HG03064 (cell line): ENCODE measurements at regions not wholly inside any gene's neighbourhood (a gene's known extent, or its start where the extent isn't known, plus 50 kb on each side); places are given as distances from the start of the nearest gene placed in this dataset.

Source experiments
- ATAC-seq: cut with Tn5 transposase; IDR thresholded peaks from one replicate; pipeline ENCODE4 v1.9.1; 2021; ENCODE audit warnings: low read depth; ENCODE audit not compliant: unreplicated experiment

GRCh38 chr10:36094096-36094495 lies 452.0 kb upstream of the FZD8 start:
- no peak for ATAC-seq

GRCh38 chr10:36092116-36092515 lies 450.0 kb upstream of the FZD8 start:
- ATAC-seq: no peak

DNA sequence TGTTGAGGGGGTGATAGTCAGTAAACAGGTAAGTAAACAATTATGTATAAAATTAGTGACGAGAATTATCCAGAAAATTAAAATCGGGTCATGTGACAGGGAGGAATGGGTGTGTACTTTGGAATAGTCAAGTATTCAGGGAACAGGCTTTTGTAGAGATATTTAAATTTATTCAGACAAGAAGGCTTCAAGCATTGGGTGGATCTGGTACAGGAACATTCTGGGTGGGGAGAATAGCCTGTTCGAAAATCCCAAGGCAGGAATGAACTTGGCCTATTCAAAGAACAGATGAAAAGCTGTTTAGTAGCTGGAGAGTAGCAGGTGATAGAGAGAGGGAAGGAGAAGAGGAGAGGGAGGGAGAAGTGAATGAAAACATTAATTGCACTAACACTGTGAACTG lies 448.9 kb upstream of the FZD8 start:
- no peak for ATAC-seq

DNA sequence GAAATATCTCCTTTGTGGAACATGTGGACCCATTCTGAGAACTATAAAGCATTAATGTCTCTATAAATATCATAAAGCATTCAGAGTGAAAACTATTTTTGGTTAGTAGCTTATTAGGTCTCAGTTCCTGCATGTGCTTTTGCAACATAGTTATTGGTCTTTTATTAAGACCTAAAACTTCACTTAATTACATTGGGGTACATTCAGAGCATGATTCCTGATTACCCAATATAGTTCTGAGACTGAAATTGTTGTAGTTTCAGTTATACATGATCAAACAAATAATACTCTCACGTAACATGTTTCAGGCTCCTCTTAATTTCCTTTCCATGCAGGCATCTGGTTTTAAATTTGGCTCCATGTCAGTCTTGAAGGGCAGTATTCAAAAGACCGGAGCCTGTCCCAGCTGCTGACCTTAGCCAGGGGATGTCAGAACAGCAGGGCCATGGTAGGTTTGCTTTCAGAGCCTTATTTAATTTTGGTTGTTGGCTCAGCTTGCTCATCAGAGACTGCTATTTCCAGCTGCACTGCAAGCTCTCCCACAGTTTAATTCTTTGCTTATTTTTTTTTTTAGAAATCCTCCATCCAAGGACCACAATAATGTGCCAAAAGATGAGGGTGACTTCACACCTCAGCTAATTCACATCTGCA lies 447.8 kb upstream of the FZD8 start:
- ATAC-seq: no peak

DNA sequence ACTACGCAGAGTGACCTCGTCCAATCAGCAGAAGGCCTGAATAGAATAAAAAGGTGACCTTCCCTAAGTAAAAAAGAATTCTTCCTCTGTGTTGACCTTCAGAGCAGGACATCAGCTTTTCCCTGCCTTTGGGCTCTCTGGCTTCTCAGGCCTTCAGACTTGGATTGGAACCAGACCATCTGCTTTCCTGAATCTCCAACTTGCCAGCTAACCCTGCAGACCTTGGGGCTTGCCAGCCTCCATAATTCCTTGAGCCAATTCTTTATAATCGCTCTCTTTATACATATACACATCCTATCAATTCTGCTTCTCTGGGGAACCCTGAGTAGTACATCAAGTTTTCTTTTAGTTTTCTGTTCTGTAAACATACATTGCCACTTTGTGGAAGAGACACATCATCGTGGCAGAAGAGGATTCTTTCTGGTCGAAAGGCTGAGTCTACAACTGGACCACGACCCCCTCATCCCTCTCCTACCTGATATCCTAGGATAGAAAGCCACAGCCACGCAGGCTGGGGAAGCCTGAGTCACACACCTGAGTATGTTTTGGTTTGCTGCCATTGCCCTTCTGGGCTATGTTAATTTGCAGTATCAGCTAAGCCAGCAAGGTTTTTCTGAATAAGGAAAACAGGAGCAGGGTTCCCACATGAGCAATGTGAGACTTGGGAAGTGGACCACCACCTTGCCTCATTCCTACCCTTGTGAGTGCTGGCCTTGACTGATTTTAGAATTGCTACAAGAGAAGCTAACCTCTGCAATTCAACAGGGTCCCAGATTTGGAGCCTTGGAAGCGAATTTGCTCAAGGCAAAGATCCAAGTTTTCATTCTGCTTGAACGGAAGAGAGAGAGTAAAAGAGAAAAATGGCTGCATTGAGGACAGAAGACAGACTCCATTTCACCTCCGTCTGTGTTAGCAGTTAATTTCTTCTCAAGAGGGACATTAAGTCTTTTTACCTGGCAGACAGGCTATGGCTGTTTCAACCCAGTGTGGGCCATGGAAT lies 445.2 kb upstream of the FZD8 start:
- no peak for ATAC-seq

GRCh38 chr10:36075196-36075595 lies 433.1 kb upstream of the FZD8 start:
- no peak for ATAC-seq

DNA sequence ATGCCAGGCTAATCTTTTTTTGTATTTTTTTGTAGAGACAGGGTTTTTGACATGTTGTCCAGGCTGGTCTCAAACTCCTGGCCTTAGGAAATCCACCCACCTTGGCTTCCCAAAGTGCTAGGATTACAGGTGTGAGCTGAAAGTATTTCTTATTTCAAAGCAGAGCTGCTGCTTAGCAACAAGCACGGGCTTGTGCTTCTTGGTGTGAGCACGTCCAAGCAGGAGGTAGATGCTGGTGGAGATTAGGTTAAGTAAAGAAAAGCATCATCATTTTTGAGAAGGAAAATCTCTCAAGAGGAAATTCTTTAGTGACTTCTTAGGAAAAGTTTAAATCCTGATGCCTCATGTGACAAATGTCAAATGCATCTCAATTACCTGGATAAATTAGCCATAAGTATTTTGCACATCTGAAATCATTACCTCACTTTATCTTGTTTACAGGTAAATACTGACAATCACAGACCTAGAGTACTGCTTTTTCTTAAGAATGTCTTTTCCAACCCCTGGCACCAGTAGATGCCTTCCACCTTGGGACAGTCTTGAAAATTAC lies 431.8 kb upstream of the FZD8 start:
- ATAC-seq: no peak

- no peak for ATAC-seq
Measured at GRCh38 chr10:36068542-36068941, 426.4 kb upstream of the FZD8 start.

DNA sequence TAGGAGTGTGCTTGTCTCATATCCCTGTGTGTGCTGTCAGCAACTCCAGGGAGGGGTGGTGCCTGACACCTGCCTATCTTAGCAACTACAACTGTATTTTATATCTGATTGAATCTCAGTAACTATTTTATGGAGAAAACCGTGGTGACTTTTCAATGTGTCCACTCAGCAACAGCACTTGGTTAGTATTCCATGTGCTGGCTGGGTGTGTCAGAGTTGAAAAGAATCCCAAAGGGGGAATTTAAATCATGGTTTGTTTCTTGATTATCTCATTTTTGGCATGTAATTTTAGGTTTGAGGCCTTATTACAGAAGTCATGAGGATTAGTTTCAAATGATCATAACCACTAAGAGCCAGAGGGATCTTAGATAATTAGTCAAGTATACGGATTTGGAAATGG lies 425.7 kb upstream of the FZD8 start:
- no peak for ATAC-seq

DNA sequence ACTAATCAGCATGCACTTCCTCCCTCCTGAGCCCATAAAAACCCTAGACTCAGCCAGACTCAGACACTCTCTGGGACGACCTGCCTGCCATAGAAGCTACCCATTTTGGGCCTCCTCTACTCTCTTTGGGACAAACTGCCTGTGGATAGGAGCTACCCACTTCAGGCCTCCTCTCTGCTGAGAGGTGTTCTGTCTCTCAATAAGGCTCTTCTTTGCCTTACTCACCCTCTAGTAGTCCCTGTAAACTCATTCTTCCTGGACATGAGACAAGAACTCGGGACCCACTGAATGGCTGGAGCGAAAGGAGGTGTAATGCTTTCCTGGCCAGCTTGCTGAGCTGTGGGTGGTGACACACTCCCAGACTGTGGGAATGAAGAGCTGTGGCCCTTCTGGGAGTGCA lies 424.8 kb upstream of the FZD8 start:
- ATAC-seq: no peak

- no peak for ATAC-seq
Measured at GRCh38 chr10:36066102-36066501, 424.0 kb upstream of the FZD8 start.

GRCh38 chr10:36063396-36063795 lies 421.3 kb upstream of the FZD8 start:
- no peak for ATAC-seq

DNA sequence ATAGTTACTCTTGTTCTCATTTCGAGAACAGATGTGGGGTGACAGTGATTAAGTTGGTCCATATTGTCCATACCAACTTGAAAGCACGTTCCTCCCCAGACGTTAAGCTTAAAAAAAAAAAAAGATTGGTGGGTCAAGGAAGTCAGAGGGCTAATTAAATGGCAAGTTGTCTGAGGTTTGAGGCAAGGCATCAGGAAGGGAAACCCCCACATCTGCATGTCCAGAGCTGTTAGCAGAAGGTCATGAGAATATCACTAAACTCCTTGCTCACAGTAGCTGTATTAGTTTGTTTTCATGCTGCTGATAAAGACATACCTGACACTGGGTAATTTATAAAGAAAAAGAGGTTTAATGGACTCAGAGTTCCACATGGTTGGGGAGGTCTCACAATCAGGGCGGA lies 415.6 kb upstream of the FZD8 start:
- no peak for ATAC-seq

GRCh38 chr10:36057180-36057579 lies 415.1 kb upstream of the FZD8 start:
- ATAC-seq: no peak

GRCh38 chr10:36053775-36054174 lies 411.7 kb upstream of the FZD8 start:
- no peak for ATAC-seq

- no peak for ATAC-seq
Measured at GRCh38 chr10:36053271-36053670, 411.2 kb upstream of the FZD8 start.

GRCh38 chr10:36051500-36051991 lies 409.4 kb upstream of the FZD8 start:
- no peak for ATAC-seq

GRCh38 chr10:36050763-36051499 lies 408.8 kb upstream of the FZD8 start:
- ATAC-seq: no peak

DNA sequence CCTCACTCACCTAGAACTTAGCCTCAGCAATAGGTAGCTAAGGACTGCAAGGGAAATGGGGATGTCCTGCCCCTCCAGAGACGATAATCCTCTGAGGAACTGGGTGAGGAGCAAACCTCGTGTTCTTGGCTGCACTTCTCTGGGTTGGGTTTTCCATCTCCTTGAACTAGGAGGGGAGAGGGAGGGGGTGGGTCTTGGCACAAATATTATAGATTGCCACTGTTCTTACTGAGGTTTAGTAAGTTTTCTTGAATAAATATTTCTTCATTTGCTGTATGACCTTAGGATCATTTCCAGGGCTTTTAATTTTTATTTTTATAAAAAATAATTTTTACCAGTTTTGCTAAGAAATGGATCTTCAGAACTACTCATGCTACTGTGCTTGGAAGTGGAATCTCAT lies 406.7 kb upstream of the FZD8 start:
- ATAC-seq: no peak

GRCh38 chr10:36048236-36048635 lies 406.1 kb upstream of the FZD8 start:
- ATAC-seq: no peak

GRCh38 chr10:36042135-36042534 lies 400.0 kb upstream of the FZD8 start:
- no peak for ATAC-seq
